ENCODE measurements at regions not wholly inside any gene's neighbourhood (a gene's known extent, or its start where the extent isn't known, plus 50 kb on each side); places are given as distances from the start of the nearest gene placed in this dataset.

DNA sequence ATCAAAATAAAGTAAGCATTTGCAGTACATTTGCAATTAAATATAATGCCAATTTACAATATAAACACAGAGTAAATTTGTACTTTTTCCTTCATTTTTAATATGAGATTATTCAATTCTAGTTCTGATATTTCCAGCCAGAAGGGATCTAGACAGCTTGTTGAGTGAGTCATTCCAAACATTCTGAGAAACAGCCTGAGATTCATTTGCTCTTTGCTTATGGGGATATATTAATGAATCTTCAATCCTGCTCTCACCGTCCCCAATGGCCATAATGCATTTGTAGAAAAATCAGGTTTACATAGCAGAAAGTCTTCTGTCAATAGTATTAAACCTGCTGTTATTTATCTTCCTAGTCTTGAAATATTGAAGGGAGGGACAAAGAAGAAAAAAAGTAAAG lies 554.2 kb downstream of the TUSC7 start:
- CTCF ChIA-PET (ENCODE audit: low intra/inter-chr PET ratio) = interaction anchor here (0.6 kb wide), 1 partner anchor 87 kb away, joined by 3 read pairs; no protein-coding TSS in a partner anchor
- in situ Hi-C loops (cut with MboI) = no loop called here
- H3K9ac ChIP-seq (ENCODE audit: insufficient read depth in 1 of 2, low read depth in 2 of 2, low read length in 2 of 2) = no peak overlapping the region
- H3K4me2 ChIP-seq (ENCODE audit: insufficient read depth, low read length) = no peak overlapping the region
- TF ChIP-seq ZNF274 (IDR thresholded peaks at IDR 0.05; ENCODE audit: borderline replicate concordance, low read depth, low read length) (no peak), ZNF79 (CRISPR knock-in tag; IDR thresholded peaks at IDR 0.05; ENCODE audit: low read depth) (no peak), HMGN3 (IDR thresholded peaks at IDR 0.05; ENCODE audit: borderline replicate concordance, extremely low read depth, insufficient read length, low read depth, low read length) (no peak), NFIC (IDR thresholded peaks at IDR 0.05) (no peak)
- H3K79me2 ChIP-seq (ENCODE audit: control insufficient read depth, insufficient read depth, low read length) = no peaks in the 10 kb centered on the region
- DNase-seq (ENCODE audit: extremely low read depth in 1 of 4, low spot score in 3 of 4) (no peak), FAIRE-seq (no peak), ATAC-seq (no peak)
- POLR2A ChIA-PET = no interaction called here
- no peaks in the 10 kb centered on the region for H3K9me1 ChIP-seq (ENCODE audit: control insufficient read depth, insufficient read depth, low read length)
- no peaks in the 10 kb centered on the region for H3K36me3 ChIP-seq (ENCODE audit: control insufficient read depth, insufficient read depth, low read length)
- H3K27me3 ChIP-seq (ENCODE audit: control insufficient read depth in 2 of 2, insufficient read depth in 2 of 2, low read length in 2 of 2) = no peaks in the 10 kb centered on the region
- WGBS (ENCODE audit: insufficient coverage, low coverage, missing lambda C conversion rate) = 0% methylated on average over 1 of the region's 1 CpG
- H3K4me3 ChIP-seq = no peak overlapping the region
- H3K4me1 ChIP-seq (replicated peaks in 1 of 2; ENCODE audit: control insufficient read depth in 2 of 2, insufficient read depth in 2 of 2, low read length in 2 of 2) = no peaks in the 10 kb centered on the region
- H2AFZ ChIP-seq (ENCODE audit: low read depth, low read length) = no peak overlapping the region
- H3K27ac ChIP-seq (ENCODE audit: extremely low read depth, low read depth, low read length) = no peak overlapping the region
- no TSS peak for BruUV-seq (replicated peaks)
- intact Hi-C loops (cut with micrococcal nuclease) = no loop called here
- no peaks in the 10 kb centered on the region for H3K9me3 ChIP-seq (replicated peaks; ENCODE audit: control insufficient read depth, insufficient read depth, low read depth, low read length)
- no peaks in the 10 kb centered on the region for H4K20me1 ChIP-seq (replicated peaks; ENCODE audit: control insufficient read depth, insufficient read depth, low read length)

- POLR2A ChIA-PET = no interaction called here
- no peak overlapping the region for H2AFZ ChIP-seq (ENCODE audit: low read depth, low read length)
- 0% methylated on average over 1 of the region's 2 CpGs for WGBS (ENCODE audit: insufficient coverage, low coverage, missing lambda C conversion rate)
- H3K9me3 ChIP-seq (replicated peaks; ENCODE audit: control insufficient read depth, insufficient read depth, low read depth, low read length) = no peaks in the 10 kb centered on the region
- in situ Hi-C loops (cut with MboI) = no loop called here
- BruUV-seq (replicated peaks) = no TSS peak
- no peak for DNase-seq (ENCODE audit: extremely low read depth in 1 of 4, low spot score in 3 of 4)
- no peaks in the 10 kb centered on the region for H3K27me3 ChIP-seq (ENCODE audit: control insufficient read depth in 2 of 2, insufficient read depth in 2 of 2, low read length in 2 of 2)
- H3K36me3 ChIP-seq (ENCODE audit: control insufficient read depth, insufficient read depth, low read length) = no peaks in the 10 kb centered on the region
- H3K4me1 ChIP-seq (replicated peaks in 1 of 2; ENCODE audit: control insufficient read depth in 2 of 2, insufficient read depth in 2 of 2, low read length in 2 of 2) = no peaks in the 10 kb centered on the region
- FAIRE-seq = no peak
- intact Hi-C loops (cut with micrococcal nuclease) = no loop called here
- no peak overlapping the region for H3K27ac ChIP-seq (ENCODE audit: extremely low read depth, low read depth, low read length)
- no peak overlapping the region for H3K4me3 ChIP-seq
- H3K4me2 ChIP-seq (ENCODE audit: insufficient read depth, low read length) = no peak overlapping the region
- no peaks in the 10 kb centered on the region for H3K9me1 ChIP-seq (ENCODE audit: control insufficient read depth, insufficient read depth, low read length)
- H4K20me1 ChIP-seq (replicated peaks; ENCODE audit: control insufficient read depth, insufficient read depth, low read length) = no peaks in the 10 kb centered on the region
- CTCF ChIA-PET (ENCODE audit: low intra/inter-chr PET ratio) = no interaction called here
- no peaks in the 10 kb centered on the region for H3K79me2 ChIP-seq (ENCODE audit: control insufficient read depth, insufficient read depth, low read length)
- H3K9ac ChIP-seq (ENCODE audit: insufficient read depth in 1 of 2, low read depth in 2 of 2, low read length in 2 of 2) = no peak overlapping the region
- ATAC-seq = no peak
- no peak for TF ChIP-seq ZKSCAN8 (CRISPR knock-in tag; IDR thresholded peaks at IDR 0.05)
- TF ChIP-seq CBX3 (IDR thresholded peaks at IDR 0.05; ENCODE audit: borderline replicate concordance in 1 of 2, low read length in 2 of 2) = no peak
- no peak for TF ChIP-seq TAF1 (IDR thresholded peaks at IDR 0.05; ENCODE audit: control insufficient read depth, extremely low read depth, insufficient read depth, low read length, severe bottlenecking)
- TF ChIP-seq SMAD4 (CRISPR knock-in tag; conservative IDR thresholded peaks at IDR 0.05) = no peak
- TF ChIP-seq BRF2 (IDR thresholded peaks at IDR 0.05; ENCODE audit: borderline replicate concordance, insufficient read depth, insufficient read length) = no peak
- TF ChIP-seq, protein P1, sequence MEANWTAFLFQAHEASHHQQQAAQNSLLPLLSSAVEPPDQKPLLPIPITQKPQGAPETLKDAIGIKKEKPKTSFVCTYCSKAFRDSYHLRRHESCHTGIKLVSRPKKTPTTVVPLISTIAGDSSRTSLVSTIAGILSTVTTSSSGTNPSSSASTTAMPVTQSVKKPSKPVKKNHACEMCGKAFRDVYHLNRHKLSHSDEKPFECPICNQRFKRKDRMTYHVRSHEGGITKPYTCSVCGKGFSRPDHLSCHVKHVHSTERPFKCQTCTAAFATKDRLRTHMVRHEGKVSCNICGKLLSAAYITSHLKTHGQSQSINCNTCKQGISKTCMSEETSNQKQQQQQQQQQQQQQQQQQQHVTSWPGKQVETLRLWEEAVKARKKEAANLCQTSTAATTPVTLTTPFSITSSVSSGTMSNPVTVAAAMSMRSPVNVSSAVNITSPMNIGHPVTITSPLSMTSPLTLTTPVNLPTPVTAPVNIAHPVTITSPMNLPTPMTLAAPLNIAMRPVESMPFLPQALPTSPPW (CRISPR knock-in tag; IDR thresholded peaks at IDR 0.05) = no peak
- TF ChIP-seq ZNF41 (CRISPR knock-in tag; conservative IDR thresholded peaks at IDR 0.05) = no peak
- TF ChIP-seq MXI1 (IDR thresholded peaks at IDR 0.05; ENCODE audit: low read depth, low read length) = no peak
- no peak for TF ChIP-seq POLR2B (IDR thresholded peaks at IDR 0.05; ENCODE audit: low read depth, partially characterized antibody)
Observed at GRCh38 chr3:117264204-117264994, 554.8 kb downstream of the TUSC7 start.

Measured in K562 (cell line).